GM23338 (cell line): ENCODE measurements at regions not wholly inside any gene's neighbourhood (a gene's known extent, or its start where the extent isn't known, plus 50 kb on each side); places are given as distances from the start of the nearest gene placed in this dataset.

Experiments
- CREB1 ChIP-seq: fragments of 250-450 bp; sonication (Bioruptor Pico); IDR thresholded peaks from 2 replicates; pipeline ENCODE4 v1.5.0; 2020; ENCODE audit warnings: low read depth, mild to moderate bottlenecking, moderate library complexity
- CTCF ChIP-seq, 2 experiments: fragments of 200-600 bp in 1 of 2; sonication (generic) in 1 of 2; conservative IDR thresholded peaks; 2 replicates each; pipeline versions ENCODE4 v1.5.1 to v1.6.1; 2016 to 2017; ENCODE audit warnings: antibody characterized with exemption in 2 of 2, low read depth in 2 of 2, mild to moderate bottlenecking in 2 of 2, moderate library complexity in 1 of 2
- EZH2 ChIP-seq: fragments of 200-600 bp; sonication (generic); IDR thresholded peaks from one replicate; pipeline ENCODE4 v1.8.0; 2017; ENCODE audit warnings: antibody characterized with exemption, mild to moderate bottlenecking, low read depth; ENCODE audit not compliant: unreplicated experiment
- EZH2phosphoT487 ChIP-seq: fragments of 200-600 bp; sonication (generic); IDR thresholded peaks from one replicate; pipeline ENCODE4 v1.8.1; 2018; ENCODE audit warnings: antibody characterized with exemption; ENCODE audit not compliant: unreplicated experiment
- JUNB ChIP-seq: IDR thresholded peaks from one replicate; pipeline ENCODE4 v1.6.1; 2016; ENCODE audit warnings: antibody characterized with exemption; ENCODE audit not compliant: unreplicated experiment
- POLR2AphosphoS5 ChIP-seq: IDR thresholded peaks from 2 replicates; pipeline ENCODE4 v1.6.1; 2016; ENCODE audit warnings: antibody characterized with exemption, low read depth
- REST ChIP-seq: IDR thresholded peaks from one replicate; pipeline ENCODE4 v1.6.1; 2018; ENCODE audit warnings: antibody characterized with exemption; ENCODE audit not compliant: unreplicated experiment
- STAT1 ChIP-seq: IDR thresholded peaks from one replicate; pipeline ENCODE4 v1.6.1; 2016; ENCODE audit warnings: antibody characterized with exemption; ENCODE audit not compliant: unreplicated experiment
- ZNF331 ChIP-seq: fragments of 250-450 bp; sonication (Bioruptor Pico); IDR thresholded peaks from 2 replicates; pipeline ENCODE4 v1.5.0; 2020; ENCODE audit warnings: low read depth, mild to moderate bottlenecking, moderate library complexity
- ZNF462 ChIP-seq: fragments of 250-450 bp; sonication (Bioruptor Pico); IDR thresholded peaks from 2 replicates; pipeline ENCODE4 v1.5.0; 2020; ENCODE audit warnings: mild to moderate bottlenecking, moderate library complexity
- TF ChIP-seq, protein P1 (sequence below): IDR thresholded peaks from 2 replicates; pipeline ENCODE4 v1.6.1; 2016; ENCODE audit warnings: antibody characterized with exemption

DNA sequence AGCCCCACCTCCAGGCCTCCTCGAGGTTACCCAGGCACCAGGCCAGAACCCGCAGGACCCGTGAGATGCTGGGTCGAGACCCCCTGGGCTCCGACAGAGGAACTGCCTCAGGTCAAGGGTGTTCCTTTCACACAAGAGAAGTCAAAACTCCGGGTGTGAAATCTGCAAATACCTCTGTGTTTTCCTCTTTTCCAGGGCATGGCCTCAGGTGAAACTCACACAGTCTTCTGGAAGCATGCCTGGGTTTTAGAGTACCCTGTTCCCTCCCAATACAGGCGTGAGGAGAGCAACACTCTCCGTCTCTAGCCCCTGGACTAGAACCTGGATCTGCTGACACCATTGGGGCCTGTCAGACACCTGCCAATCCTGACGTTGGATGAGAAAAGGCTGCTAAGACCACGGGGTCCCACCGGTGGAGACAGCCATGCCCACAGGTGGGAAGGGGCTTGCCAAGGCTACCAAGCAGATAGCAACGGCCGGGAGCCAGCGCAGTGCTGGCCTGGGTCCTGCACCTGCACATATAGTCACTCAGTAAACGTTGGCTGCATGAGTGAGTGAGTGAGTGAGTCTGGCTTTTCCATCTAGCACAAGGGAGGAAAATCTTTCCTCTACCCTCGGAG is 182.0 kb upstream of the PPP1R26 start:
- TF ChIP-seq REST, result no peak
- TF ChIP-seq POLR2AphosphoS5, result no peak
- TF ChIP-seq EZH2phosphoT487, result no peak
- no peak for TF ChIP-seq CTCF (conservative IDR thresholded peaks at IDR 0.05; ENCODE audit: low read depth in 2 of 2)
- no peak for TF ChIP-seq EZH2
- TF ChIP-seq, protein P1, sequence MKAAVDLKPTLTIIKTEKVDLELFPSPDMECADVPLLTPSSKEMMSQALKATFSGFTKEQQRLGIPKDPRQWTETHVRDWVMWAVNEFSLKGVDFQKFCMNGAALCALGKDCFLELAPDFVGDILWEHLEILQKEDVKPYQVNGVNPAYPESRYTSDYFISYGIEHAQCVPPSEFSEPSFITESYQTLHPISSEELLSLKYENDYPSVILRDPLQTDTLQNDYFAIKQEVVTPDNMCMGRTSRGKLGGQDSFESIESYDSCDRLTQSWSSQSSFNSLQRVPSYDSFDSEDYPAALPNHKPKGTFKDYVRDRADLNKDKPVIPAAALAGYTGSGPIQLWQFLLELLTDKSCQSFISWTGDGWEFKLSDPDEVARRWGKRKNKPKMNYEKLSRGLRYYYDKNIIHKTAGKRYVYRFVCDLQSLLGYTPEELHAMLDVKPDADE, result no peak
- no peak for TF ChIP-seq CREB1 (CRISPR knock-in tag)
- TF ChIP-seq STAT1, result no peak
- no peak for TF ChIP-seq ZNF462 (CRISPR knock-in tag)
- no peak for TF ChIP-seq ZNF331 (CRISPR knock-in tag)
- TF ChIP-seq JUNB, result no peak
